ENCODE measurements at regions not wholly inside any gene's neighbourhood (a gene's known extent, or its start where the extent isn't known, plus 50 kb on each side); places are given as distances from the start of the nearest gene placed in this dataset.
A peak's percentile ranks its signal among the peaks of the same experiment; 100 is the strongest.

DNA sequence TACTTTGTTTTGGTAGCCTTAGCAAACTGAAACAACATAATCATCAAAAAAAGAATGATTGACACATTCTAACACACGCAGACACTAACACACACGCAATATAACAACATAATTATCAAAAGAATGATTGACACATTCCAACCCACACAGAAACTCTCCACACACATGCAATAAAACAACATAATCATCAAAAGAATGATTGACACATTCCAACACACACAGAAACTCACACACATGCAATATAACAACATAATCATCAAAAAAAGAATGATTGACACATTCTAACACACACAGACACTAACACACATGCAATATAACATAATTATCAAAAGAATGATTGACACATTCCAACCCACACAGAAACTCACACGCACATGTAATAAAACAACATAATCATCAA is 172.4 kb downstream of the THBS2 start:
- DNase-seq: no peak

DNA sequence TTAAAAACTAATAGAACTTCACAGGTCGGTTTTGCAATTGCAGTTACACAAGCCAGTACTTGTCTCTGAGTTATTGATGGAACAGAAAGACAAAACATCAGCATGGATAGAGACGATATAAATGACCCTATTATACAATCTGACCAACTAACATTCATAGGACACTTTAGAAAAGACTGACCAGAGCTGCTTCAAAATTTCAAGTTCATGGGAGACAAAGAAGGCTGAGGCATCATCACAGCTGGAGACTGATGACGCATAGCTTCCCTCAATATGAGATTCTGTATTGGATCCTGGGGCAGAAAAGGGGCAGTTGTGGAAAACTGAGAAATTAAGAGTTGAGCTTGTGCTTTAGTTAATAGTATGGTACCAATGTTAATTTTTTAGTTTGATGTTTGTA is 174.0 kb downstream of the THBS2 start:
- no peak for DNase-seq

DNA sequence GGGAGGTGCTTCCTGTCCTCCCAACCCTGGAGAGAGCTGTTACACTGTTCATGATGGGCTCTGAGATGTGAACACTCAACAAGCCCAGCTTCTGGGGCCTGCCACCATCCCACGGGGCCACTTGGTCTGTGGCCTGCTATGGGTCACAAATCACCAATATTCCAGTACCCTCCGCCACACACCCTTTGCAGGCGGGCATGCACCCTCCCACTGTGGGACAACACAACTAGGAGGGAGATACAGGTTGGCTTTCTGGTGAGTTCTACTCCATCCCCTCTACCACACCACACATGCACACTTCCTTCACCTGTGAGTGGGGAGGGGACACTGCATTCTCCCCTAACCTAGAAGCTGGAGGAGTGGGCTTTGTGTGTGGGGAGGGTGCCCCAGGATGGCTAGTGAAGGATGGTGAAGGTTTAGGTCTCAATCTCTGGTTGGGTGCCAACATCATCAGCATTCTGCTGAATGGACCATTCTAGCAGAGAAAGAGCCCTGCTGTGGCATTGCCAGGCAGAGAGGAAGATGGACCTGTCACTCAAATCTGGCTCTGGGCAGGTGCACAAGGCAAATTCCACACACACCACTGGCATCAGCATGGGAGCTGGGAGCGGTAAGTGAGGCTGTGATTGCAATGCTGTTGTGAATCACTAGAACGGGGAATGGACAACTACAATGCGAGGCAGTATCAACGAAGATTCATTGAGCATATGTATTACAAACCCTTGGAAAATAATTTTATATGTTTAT is 175.1 kb downstream of the THBS2 start:
- no peak for DNase-seq

DNA sequence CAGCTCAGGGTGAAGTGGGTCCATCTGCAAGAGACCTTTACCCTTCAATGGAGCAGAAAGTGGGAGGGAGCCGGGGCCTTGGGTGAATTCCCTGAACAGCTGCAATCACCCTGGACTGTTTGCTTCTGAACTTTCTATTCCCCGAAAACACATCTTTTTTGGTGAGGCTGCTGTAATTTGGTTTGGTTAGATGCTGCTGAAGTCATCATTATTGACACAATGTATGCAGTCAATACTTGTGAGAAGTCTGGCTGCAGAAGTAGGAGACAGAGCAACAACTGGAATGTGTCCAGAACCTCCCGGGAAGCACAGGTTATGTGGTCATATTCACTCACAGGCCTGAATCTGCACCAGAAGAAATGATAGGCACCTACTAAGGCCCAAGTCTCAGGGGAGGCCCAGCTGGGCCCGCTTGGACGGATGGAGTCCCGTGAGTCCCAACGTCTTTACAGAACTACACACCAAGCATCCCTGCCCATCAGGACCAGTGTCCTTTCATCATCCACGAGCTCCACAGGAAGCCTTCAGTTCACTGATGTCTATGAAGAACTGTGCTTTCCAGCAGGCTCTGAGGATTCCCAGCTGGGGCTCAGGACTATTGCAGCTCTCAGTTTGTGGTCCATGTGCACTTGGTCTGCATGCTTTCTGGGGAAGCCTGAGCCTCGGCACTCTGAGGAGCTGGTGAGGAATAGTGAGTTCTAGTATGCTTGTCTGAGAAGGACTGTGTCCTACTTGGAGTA is 177.6 kb downstream of the THBS2 start:
- no peak for DNase-seq

DNA sequence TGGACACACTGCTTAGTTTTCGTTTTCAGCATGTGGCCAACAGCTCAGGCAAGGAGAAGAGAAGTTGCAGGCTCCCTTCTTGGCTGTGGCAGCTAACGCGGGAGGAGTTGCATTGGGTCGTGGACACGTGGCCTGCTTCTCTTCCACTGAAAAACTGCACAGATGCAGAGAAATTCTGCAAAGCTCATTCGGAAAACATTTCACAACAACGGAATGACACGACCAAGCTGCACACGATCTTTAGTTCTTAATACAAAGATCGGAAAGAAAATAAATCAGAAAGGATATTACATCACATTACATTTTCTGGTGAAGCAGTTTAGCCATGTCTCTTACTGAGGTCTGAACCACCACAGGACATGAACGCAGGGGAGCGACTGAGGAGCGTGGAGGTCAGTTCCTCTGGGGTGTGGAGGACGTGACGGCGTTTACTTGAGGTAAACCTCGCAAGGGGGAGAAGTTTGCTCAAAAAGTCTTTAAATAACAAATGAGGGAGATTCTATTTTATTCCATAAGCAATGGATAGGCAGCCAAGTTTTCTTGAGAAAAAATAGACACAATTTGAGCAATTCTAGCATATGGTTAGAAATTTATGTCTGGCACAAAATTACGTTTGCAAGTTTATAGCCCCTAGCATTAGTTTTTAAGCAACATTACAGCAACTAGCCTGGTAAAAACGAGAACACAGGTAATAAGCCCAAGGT is 178.3 kb downstream of the THBS2 start:
- no peak for DNase-seq

DNA sequence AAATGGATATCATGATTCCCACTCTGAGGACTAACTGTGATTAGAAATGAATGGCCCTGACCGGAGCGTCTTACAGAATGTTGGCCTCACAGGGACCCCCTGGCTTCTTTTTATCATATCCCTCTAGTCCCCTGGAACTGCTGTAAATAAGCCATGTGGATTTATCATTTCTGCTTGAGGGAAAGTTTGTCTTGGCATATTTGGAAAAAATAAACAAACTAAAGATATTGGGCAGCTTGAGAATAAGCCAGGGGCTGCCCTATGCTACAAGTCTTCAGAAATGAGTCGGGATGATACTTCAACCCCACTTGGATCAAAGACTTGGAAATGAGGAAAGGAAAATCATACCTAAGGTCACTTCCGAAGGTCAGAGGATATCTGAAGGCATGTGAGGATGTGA is 179.1 kb downstream of the THBS2 start:
- no peak for DNase-seq

DNA sequence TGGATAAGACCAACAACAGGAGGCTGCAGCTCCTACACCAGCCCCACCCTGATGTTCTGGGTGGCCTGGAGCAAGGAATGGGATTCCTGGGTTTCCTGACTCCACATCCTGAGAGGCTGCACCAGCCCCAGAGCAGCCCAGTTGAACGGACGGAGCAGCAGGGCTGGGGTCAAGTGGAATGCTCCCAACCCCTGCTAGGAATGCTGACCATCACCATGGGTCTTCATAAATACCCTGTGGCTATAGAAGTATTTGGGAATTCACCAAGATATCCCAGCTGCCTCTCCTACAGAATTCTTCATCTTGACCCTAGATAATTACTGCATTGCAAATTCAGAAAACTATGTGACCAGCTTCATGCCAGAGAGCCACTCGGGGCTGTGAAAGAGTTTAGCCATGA is 180.3 kb downstream of the THBS2 start:
- no peak for DNase-seq

DNA sequence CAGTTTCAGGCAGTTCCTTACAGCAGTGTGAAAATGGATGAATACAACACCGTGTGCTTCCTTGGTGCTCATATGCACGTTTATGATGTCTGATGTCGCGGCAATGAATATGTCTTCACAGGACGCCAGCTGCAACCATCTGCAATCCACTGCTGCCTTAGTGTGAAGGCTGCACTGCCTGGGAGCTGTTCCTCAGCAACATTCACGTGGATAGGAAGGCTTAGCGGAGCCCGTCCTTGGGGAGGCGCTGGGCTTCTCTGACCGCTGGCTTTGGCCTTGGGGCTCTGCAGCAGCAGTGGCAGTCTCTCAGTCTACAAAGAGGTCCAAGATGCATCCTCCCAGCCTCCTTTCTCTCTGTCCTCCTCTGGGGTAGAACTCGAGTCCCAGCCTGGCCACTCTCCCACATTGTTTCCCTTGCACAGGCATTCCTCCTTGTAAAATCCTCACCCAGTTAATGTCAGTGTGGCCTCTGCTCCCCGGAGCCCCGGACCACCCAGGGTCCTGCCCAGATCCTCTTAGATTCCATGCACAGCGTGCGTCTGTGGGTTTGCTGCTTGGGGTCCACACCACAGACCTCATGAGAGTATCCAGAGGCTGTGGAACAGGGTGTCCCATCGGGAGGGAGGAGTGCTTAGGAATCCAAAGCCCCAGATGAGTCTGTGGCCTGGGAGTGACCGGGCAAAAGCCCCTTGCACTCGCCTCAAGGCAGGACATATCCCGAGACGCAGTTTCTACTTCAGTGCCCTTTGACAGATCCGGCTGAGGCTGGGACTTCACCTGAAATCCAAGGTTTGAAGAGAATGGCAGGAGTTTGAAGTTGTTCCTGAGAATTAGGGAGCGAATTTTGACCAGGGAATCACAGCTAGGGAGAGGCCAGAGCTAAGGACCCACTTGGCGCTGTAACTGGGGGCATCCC is 181.3 kb downstream of the THBS2 start:
- DNase-seq: no peak

DNA sequence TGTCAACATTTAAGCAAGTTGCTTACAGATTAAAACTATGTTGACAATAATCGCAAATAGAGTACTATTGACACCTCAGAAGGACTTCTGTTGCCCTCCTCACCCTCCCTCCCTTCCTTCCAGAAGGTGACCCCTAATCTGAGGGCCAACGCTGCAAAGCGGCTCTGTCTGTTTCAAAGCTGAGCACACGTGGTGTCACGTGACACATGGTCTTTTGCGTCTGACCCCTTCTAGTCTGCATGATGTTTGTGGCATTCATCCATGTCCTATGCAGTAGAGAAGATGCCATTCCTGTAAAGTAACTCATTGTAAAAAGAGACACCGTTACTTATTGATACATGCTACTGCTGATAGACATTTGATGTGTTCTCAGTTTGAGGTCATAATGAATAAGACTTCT is 182.3 kb downstream of the THBS2 start:
- DNase-seq: no peak

DNA sequence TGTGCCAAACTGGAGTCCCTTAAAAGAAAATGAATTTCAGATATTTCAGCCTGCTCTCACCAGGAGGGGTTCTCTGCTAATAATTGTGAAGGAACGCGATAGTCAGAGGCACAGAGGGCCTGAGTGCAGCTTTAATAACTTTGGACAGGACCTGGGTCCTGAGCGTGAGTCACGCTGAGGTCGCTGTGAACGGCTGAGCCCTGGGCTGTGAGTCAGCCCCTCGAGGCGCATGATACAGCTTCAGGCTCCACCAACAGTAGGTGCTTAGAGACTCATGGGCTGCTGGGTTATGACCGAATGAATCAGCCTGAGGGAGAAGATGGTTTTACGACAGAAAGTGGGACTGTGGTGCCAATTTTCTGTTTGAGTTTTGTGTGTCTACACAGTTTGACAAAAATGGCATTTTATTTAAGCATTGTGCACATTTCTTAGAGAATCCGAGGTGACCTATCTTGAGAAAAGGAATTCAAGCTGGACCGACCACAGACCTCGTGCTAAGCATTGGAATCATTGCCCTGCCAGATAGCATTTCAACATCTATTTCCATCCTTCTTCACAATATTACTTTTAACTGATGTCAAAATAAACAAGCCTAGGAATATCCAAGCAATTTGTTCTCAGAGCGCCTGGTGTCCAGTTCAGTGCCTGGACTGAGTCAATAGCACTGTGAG is 183.0 kb downstream of the THBS2 start:
- peak in 1 of 14 donors; percentile 47 for DNase-seq

DNA sequence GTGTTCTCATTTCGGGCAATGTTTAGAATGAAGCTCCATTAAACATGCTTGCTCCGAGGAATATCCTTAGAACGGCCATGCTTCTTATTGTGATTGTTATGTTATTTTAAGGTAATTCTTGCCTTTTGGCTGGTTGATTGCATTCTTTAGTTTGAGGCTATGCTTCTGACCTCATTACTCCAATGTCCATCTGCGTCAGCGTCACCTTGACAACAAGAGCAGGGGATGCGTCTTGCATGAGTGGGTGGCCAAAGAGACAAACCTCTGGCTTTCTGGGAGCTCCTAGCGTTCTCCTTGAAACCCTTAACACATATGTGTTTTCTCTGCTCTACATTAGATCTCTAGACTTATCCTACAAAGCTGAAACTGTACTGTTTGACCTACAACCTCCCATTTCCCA is 184.3 kb downstream of the THBS2 start:
- no peak for DNase-seq

DNA sequence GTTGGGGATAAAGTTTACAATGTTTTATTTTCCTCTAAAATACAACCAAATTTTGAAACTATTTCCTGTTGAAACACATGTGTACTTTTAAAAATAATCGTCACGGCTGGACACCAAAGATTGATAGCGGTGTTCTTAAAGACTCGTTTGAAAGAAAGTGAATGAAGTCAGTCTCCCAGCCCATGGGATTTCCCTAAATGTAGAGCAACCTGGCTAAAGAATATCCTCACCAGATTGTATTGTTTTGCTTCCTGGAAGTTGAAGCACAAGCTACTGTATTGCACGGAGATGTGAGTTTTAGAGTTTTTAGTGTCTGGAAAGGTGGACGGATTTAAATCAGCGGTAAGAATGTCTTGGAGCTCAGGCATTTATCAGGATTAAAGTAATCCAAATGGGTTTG is 189.5 kb downstream of the THBS2 start:
- no peak for DNase-seq

DNA sequence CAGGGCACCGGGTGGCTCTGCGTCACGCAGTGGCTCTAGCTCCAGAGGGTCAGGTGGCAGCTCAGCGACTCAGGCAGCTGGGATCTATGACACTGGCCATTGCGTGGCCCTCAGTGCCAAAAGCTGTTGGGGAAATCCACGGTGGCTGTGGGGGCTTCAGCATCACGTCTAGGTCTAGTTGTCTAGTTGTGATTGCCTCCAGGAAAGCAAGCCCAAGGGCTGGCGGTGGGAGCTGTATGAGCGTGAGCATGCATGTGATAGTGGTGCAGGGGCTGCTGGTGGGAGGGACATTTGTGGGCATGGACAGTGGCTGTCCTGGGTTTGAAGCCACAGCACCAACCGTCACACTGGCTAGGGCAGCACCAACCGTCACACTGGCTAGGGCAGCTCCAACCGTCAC is 191.4 kb downstream of the THBS2 start:
- no peak for DNase-seq

DNA sequence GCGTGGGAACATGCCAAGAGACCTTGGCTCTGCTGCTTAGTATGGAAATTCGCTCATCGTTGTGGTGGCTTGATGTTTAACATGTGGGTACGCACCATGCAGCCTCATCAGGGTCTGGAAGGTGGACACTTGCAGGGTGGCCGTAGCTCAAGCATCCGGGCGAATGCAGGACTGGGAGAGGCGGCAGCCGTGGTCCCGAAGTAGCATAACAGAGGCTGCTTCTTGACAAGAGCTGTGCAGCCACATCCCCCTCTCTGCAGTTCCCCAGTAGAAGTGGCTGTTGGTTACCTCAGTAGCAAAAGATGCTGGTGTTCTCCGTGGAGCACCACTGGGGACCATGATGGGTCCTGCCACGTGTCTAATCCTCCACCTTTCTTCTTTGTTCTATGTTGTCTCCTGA is 195.0 kb downstream of the THBS2 start:
- no peak for DNase-seq

DNA sequence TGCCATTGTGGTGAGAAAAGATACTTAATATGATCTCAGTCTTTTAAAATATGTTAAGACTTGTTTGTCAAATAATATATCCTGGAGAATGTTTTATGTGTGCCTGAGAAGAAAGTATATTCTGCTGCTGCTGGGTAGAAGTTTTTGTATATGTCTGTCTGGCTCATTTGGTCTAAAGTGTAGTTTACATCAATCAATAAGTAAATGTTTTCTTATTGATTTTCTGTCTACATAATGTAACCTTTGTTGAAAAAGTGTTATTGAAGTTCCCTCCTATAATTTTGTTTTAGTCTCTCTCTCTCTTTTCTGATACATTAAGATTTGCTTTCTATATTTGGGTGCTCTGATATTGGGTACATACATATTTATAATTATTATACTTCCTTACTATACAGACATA is 201.2 kb downstream of the THBS2 start:
- no peak for DNase-seq

DNA sequence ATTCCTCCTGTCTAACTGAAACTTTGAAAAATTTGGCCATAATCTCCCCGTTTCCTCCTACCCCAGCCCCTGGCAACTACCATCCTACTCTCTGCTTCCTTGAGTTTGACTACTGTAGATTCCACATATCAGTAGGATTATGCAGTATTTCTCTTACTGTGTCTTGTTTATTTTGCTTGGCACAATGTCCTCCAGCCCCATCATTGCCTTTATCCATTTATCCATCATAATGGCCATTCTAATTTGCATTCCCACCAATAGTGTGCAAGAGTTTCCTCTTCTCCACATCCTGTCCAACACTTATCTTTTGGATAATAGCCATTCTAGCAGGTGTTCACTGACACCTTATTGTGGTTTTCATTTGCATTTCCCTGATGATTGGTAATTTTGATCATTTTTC is 202.3 kb downstream of the THBS2 start:
- no peak for DNase-seq

DNA sequence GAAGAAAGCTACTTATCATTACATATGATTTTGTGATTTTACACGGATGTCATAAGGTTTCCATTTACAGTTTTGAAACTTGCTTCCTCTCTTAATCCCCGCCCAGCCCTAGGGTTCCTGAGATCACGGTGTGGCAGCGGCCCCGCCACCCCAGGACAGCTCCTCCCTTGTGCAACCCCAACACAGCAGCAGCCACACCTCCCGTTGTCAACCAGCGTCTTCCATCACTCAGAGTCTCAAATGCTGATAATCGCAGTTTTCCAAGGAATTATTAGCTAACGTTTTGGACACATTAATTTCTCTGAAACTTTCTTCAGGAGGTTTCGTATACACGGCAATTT is 204.8 kb downstream of the THBS2 start:
- no peak for DNase-seq

DNA sequence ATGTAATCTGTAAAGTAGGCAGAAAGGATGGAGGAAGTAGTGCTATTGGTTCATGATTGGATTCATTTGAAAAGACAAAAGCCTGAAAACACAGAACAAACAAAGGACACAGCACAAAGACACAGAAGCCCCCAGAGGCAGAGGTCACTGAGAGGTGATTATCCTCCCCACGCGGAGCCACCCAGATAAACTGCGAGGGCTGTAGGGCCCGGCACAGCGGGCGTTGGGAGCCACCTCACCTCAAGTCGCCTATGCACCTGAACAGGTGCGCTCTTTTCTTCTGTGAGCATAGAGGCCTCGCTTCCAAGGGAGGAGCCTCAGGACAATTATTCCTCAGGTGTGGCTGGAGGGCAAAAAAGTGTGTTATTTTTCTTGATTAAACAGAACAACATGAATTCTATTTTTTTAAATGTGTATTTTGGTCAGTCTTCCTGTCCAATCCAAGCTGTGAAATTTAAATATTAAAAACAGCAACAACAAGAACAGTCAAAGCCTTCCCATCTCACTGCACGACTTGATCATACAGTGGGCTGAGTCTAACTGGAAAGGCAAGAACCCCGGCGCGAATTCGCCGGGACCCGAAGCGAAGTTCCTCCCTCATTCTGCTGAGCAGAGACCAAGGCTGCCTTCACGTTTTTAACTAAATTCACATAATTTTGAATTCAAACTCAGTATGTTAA is 205.3 kb downstream of the THBS2 start:
- DNase-seq: no peak

DNA sequence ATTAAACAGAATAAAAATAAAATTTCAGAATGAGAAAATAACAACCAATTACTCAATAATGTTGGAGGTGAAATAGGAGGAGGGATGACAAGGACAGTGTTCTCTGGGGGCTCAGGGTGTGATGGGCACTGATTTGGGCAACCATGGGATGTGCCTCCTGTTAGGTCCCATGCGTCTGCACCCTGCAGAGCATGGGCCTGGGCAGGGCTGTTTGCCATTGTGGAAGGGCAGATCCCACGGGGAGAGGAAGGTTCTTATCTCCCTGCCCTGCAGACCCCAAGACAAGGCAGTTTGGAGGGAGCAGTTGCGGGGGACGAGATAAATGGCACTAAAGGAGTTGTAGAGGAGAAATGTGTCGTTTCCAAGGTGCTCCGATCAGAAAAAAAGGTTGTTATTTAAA is 206.3 kb downstream of the THBS2 start:
- no peak for DNase-seq

DNA sequence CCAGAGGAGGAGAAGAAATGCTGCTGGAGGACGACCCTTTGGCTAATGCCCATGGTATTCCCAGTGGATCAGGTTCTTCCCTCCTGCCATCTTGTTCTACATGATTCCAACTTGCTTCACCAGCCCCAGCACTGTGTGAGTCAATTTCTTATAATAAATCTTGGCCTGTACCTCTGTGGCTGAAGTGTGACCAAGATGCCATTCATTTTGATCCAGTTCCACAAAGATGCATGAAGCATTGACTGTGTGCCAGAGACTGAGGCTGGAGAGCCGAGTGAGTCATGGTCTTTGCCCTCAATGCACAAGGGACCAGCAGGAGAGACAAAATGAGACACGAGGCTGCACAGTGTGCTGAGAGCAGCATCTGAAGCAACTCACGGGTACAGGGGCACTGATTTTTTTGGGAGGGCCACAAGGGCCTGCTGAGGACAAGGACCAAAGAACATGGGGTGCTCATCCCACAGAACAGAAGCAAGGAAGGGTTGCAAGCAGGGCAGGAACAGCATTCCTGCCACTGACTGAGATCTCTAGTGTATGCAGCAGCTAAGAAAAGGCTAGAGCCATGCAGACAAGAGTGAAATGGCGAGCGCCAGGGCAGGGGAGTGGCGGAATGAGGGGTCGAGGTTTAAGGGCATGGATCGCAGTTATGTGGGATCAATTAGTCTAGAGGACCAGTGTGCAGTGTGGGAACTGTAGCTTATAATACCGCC is 207.0 kb downstream of the THBS2 start:
- DNase-seq: no peak

DNA sequence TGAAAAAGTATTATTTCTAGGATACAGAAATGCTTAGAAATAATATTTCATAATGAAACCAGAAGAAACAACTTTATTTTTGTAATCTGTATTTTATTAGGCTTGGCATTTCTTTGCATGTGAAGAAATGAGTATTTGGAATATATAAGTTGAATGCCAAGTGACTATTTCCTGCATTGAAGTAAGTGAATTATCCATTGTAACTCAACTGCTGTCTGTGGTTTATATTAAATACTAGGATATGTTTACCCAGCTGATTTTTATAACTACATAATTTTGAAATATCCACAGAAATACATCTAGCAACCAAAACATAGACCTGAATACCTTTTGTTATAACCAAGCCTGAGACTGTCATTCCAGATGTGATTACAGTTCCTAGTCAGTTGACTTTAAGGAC is 207.6 kb downstream of the THBS2 start:
- no peak for DNase-seq

Data from C1 segment of cervical spinal cord (tissue), 14 donors.